Adrenal gland (tissue), 5 donors: ENCODE measurements at regions not wholly inside any gene's neighbourhood (a gene's known extent, or its start where the extent isn't known, plus 50 kb on each side); places are given as distances from the start of the nearest gene placed in this dataset.

Experiments
- CTCF ChIP-seq, 6 experiments: fragments of 450-650 bp in 4 of 6; fragments of 200-600 bp in 2 of 6; sonication (generic) in 1 of 6; IDR thresholded peaks; 1 replicate in 5 of 6; 2 replicates in 1 of 6; pipeline versions ENCODE4 v1.5.1 to v1.8.0; 2016 to 2021; ENCODE audit warnings: antibody characterized with exemption in 6 of 6, mild to moderate bottlenecking in 2 of 6, moderate library complexity in 1 of 6
- POLR2A ChIP-seq, 2 donors: fragments of 450-650 bp; IDR thresholded peaks; one replicate each; pipeline ENCODE4 v1.6.1; 2017; ENCODE audit warnings: antibody characterized with exemption in 2 of 2, mild to moderate bottlenecking in 2 of 2, moderate library complexity in 1 of 2
- donor health status: DM: no; HTN: no; CAD: no.

- TF ChIP-seq POLR2A (IDR thresholded peaks at IDR 0.05) (no peak), CTCF (IDR thresholded peaks at IDR 0.05) (no peak)
Observed at GRCh38 chr3:22103423-22103822, 352.4 kb upstream of the ZNF385D start.
